ENCODE measurements at regions not wholly inside any gene's neighbourhood (a gene's known extent, or its start where the extent isn't known, plus 50 kb on each side); places are given as distances from the start of the nearest gene placed in this dataset.

GRCh38 chr19:34835631-34836351 lies 62.8 kb upstream of the ZNF599 start:
- no peak for DNase-seq (ENCODE audit: low read depth)
- no peak for TF ChIP-seq CTCF (conservative IDR thresholded peaks at IDR 0.05; ENCODE audit: control insufficient read depth, insufficient read depth, low read depth, low read length)
- H3K4me3 ChIP-seq (ENCODE audit: control insufficient read depth, low read depth, low read length), result no peak overlapping the region

GRCh38 chr19:34834472-34835061 lies 61.6 kb upstream of the ZNF599 start:
- no peak for DNase-seq (ENCODE audit: low read depth)
- no peak overlapping the region for H3K4me3 ChIP-seq (ENCODE audit: control insufficient read depth, low read depth, low read length)
- TF ChIP-seq CTCF (conservative IDR thresholded peaks at IDR 0.05; ENCODE audit: control insufficient read depth, insufficient read depth, low read depth, low read length), result no peak

- H3K4me3 ChIP-seq (ENCODE audit: control insufficient read depth, low read depth, low read length), result no peak overlapping the region
- no peak for TF ChIP-seq CTCF (conservative IDR thresholded peaks at IDR 0.05; ENCODE audit: control insufficient read depth, insufficient read depth, low read depth, low read length)
- no peak for DNase-seq (ENCODE audit: low read depth)
These were observed 59.6 kb upstream of the ZNF599 start for GRCh38 chr19:34832581-34833112.

GRCh38 chr19:34831714-34832113 lies 58.7 kb upstream of the ZNF599 start:
- no peak for TF ChIP-seq CTCF (conservative IDR thresholded peaks at IDR 0.05; ENCODE audit: control insufficient read depth, insufficient read depth, low read depth, low read length)
- DNase-seq (ENCODE audit: low read depth), result no peak
- no peak overlapping the region for H3K4me3 ChIP-seq (ENCODE audit: control insufficient read depth, low read depth, low read length)

GRCh38 chr19:34828156-34828555 lies 55.1 kb upstream of the ZNF599 start:
- DNase-seq (ENCODE audit: low read depth), result no peak
- TF ChIP-seq CTCF (conservative IDR thresholded peaks at IDR 0.05; ENCODE audit: control insufficient read depth, insufficient read depth, low read depth, low read length), result no peak

GRCh38 chr19:34825212-34825611 lies 52.2 kb upstream of the ZNF599 start:
- DNase-seq (ENCODE audit: low read depth), result no peak
- H3K4me3 ChIP-seq (ENCODE audit: control insufficient read depth, low read depth, low read length), result no peak overlapping the region
- TF ChIP-seq CTCF (conservative IDR thresholded peaks at IDR 0.05; ENCODE audit: control insufficient read depth, insufficient read depth, low read depth, low read length), result no peak

More at GRCh38 chr19:34828156-34828555, 55.1 kb upstream of the ZNF599 start:
- no peak overlapping the region for H3K4me3 ChIP-seq (ENCODE audit: control insufficient read depth, low read depth, low read length)

Measured in fibroblast of mammary gland (primary cell).